Smooth muscle cell (in vitro differentiated cells): ENCODE measurements at regions not wholly inside any gene's neighbourhood (a gene's known extent, or its start where the extent isn't known, plus 50 kb on each side); places are given as distances from the start of the nearest gene placed in this dataset.

ENCODE experiments used
- DNase-seq: peaks from one replicate; lab custom pipeline; 2025; ENCODE audit not compliant: unreplicated experiment; lab: John Stamatoyannopoulos, UW
- H2AFZ ChIP-seq: fragments of 200-600 bp; sonication (generic); 2 replicates; pipeline ENCODE4 v1.6.0; 2016; ENCODE audit warnings: antibody characterized with exemption, low read depth, mild to moderate bottlenecking
- H3F3A ChIP-seq: fragments of 200-600 bp; sonication (generic); 2 replicates; pipeline ENCODE4 v1.6.0; 2017; ENCODE audit warnings: antibody characterized with exemption, low read depth
- H3K27ac ChIP-seq: fragments of 200-600 bp; sonication (generic); 2 replicates; pipeline ENCODE4 v1.5.1; 2016; ENCODE audit warnings: low read depth, mild to moderate bottlenecking
- H3K27me3 ChIP-seq: fragments of 200-600 bp; sonication (generic); 2 replicates; pipeline ENCODE4 v1.6.1; 2016; ENCODE audit warnings: low read depth, mild to moderate bottlenecking
- H3K36me3 ChIP-seq: fragments of 200-600 bp; sonication (generic); 2 replicates; pipeline ENCODE4 v1.5.1; 2016; ENCODE audit warnings: low read depth
- H3K4me1 ChIP-seq: fragments of 200-600 bp; sonication (generic); 2 replicates; pipeline ENCODE4 v1.5.1; 2016; ENCODE audit warnings: low read depth
- H3K4me2 ChIP-seq: fragments of 200-600 bp; sonication (generic); 2 replicates; pipeline ENCODE4 v1.6.0; 2016; ENCODE audit warnings: mild to moderate bottlenecking
- H3K4me3 ChIP-seq: fragments of 200-600 bp; sonication (generic); 2 replicates; pipeline ENCODE4 v1.5.1; 2016; ENCODE audit warnings: mild to moderate bottlenecking
- H3K79me2 ChIP-seq: fragments of 200-600 bp; sonication (generic); 2 replicates; pipeline ENCODE4 v1.6.0; 2016; ENCODE audit warnings: low read depth, mild to moderate bottlenecking
- H3K9ac ChIP-seq: fragments of 200-600 bp; sonication (generic); 2 replicates; pipeline ENCODE4 v1.6.0; 2016; ENCODE audit warnings: low read depth
- H3K9me3 ChIP-seq: fragments of 200-600 bp; sonication (generic); replicated peaks from 2 replicates; pipeline ENCODE4 v1.5.1; 2016; ENCODE audit warnings: low read depth
- H4K20me1 ChIP-seq: fragments of 200-600 bp; sonication (generic); 2 replicates; pipeline ENCODE4 v1.6.0; 2016; ENCODE audit warnings: low read depth
- WGBS: methylation state at CpG from one replicate; pipeline ENCODE4 v1.1.7; 2016; ENCODE audit warnings: low lambda C conversion rate; 5-methylcytosine and 5-hydroxymethylcytosine counted together
- TF ChIP-seq, protein P1 (sequence below): fragments of 200-600 bp; sonication (generic); IDR thresholded peaks from 2 replicates; pipeline ENCODE4 v1.5.1; 2017; ENCODE audit warnings: borderline replicate concordance, mild to moderate bottlenecking, antibody characterized with exemption; ENCODE audit not compliant: insufficient read depth, poor library complexity, severe bottlenecking

DNA sequence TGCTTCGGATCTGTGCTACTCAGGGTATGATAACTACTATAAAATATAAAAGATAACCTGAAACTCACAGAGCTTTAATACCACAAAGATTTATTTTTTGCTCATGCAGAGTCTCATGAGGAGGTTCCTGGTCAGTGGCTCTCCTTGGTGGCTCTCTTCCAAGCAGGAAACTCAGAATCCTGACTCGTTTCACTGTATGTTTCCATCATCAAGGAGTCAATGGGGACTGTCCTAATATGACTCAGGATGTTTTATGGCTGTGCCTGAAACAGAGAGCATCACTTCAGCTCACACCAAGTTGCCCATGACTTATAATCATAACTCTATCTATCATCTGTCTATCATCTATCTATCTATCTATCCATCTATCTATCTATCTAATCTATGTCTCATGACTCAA, 620.8 kb upstream of the NR3C2 start:
- DNase-seq: no peak
- Histone ChIP-seq H2AFZ (no peak overlapping the region), H4K20me1 (no peaks in the 10 kb centered on the region), H3K27ac (no peak overlapping the region), H3K79me2 (no peaks in the 10 kb centered on the region), H3K27me3 (no peaks in the 10 kb centered on the region), H3K9me3 (no peaks in the 10 kb centered on the region), H3F3A (no peaks in the 10 kb centered on the region), H3K36me3 (no peaks in the 10 kb centered on the region), H3K9ac (no peak overlapping the region), H3K4me2 (no peak overlapping the region), H3K4me1 (no peaks in the 10 kb centered on the region), H3K4me3 (no peak overlapping the region)
- TF ChIP-seq, protein P1, sequence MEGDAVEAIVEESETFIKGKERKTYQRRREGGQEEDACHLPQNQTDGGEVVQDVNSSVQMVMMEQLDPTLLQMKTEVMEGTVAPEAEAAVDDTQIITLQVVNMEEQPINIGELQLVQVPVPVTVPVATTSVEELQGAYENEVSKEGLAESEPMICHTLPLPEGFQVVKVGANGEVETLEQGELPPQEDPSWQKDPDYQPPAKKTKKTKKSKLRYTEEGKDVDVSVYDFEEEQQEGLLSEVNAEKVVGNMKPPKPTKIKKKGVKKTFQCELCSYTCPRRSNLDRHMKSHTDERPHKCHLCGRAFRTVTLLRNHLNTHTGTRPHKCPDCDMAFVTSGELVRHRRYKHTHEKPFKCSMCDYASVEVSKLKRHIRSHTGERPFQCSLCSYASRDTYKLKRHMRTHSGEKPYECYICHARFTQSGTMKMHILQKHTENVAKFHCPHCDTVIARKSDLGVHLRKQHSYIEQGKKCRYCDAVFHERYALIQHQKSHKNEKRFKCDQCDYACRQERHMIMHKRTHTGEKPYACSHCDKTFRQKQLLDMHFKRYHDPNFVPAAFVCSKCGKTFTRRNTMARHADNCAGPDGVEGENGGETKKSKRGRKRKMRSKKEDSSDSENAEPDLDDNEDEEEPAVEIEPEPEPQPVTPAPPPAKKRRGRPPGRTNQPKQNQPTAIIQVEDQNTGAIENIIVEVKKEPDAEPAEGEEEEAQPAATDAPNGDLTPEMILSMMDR: no peak
- WGBS: 82% methylated on average over 2 of the region's 2 CpGs

DNA sequence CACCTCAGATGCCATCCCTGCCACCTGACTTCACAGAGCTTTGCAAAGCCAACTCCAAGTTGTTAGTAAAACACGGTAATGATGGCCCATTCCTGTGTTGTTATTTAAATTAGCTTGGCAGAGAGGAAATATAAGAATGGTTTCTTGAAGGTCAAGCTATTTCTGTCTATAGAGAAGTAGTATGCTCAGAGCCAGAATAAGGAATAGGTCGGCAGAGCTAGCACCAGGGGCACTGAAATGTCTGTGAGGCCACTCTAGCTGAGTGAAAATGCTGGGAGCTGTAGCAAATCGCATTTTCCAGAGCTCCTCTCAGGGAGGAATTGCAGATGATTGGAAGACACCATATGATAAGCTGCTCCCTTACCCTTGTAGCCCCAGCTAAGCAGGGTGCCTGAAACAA, 615.4 kb upstream of the NR3C2 start:
- Histone ChIP-seq H3K4me1 (no peaks in the 10 kb centered on the region), H3K4me2 (no peak overlapping the region), H3K79me2 (no peaks in the 10 kb centered on the region), H3K9me3 (no peaks in the 10 kb centered on the region), H3F3A (no peaks in the 10 kb centered on the region), H3K27ac (no peak overlapping the region), H2AFZ (no peak overlapping the region), H3K9ac (no peak overlapping the region), H3K4me3 (no peak overlapping the region), H4K20me1 (no peaks in the 10 kb centered on the region), H3K36me3 (no peaks in the 10 kb centered on the region), H3K27me3 (no peaks in the 10 kb centered on the region)
- TF ChIP-seq, protein P1: no peak
- WGBS: 56% methylated on average over 3 of the region's 3 CpGs
- no peak for DNase-seq

DNA sequence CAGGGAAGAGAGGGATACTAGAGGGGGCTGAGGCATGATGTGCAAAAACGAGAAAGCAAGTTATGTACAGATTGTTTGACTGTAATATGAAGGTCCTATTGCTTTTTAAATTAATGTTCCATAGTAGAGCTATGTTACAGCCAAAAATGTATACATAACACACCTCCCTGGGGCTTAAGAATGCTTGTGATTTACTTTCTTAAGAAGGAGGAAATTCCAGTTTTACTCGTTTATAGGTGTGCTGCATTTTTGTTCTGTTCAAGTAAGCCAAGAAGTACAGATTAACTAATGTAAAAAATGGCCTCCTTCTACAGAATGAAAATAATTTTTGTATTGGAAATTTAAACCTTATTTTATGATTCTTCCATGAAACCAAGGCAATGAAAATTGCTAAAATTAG, 614.4 kb upstream of the NR3C2 start:
- 74% methylated on average over 2 of the region's 2 CpGs for WGBS
- Histone ChIP-seq H2AFZ (no peak overlapping the region), H3K27ac (no peak overlapping the region), H3K36me3 (no peaks in the 10 kb centered on the region), H3F3A (no peaks in the 10 kb centered on the region), H3K9ac (no peak overlapping the region), H3K4me2 (no peak overlapping the region), H4K20me1 (no peaks in the 10 kb centered on the region), H3K4me3 (no peak overlapping the region), H3K27me3 (no peaks in the 10 kb centered on the region), H3K4me1 (no peaks in the 10 kb centered on the region), H3K9me3 (no peaks in the 10 kb centered on the region), H3K79me2 (no peaks in the 10 kb centered on the region)
- TF ChIP-seq, protein P1: no peak
- DNase-seq: no peak

DNA sequence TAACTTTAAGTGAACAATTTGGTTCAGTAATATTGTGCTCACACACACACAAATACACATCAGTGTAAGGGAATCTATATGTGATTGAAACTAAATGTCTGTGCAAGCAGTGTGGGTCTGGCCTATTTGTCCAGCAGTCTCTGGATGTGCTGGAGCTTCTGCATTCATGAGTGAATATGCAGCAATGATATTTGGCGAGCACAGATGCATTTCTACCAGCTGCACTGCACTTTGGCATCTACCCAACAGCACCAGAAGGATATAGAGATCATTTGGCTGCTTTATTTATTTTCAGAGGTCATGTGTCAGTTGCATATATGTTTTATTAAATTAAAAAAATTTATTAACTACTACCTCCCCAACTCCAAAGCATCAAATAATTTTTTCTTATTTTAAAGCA, 613.4 kb upstream of the NR3C2 start:
- TF ChIP-seq, protein P1: no peak
- no peak for DNase-seq
- no peak overlapping the region for H3K4me3 ChIP-seq
- no peaks in the 10 kb centered on the region for H3K4me1 ChIP-seq
- no peaks in the 10 kb centered on the region for H3K27me3 ChIP-seq
- no peaks in the 10 kb centered on the region for H3K79me2 ChIP-seq
- H4K20me1 ChIP-seq: no peaks in the 10 kb centered on the region
- no peaks in the 10 kb centered on the region for H3K36me3 ChIP-seq
- no peak overlapping the region for H3K27ac ChIP-seq
- no peaks in the 10 kb centered on the region for H3K9me3 ChIP-seq
- no peak overlapping the region for H2AFZ ChIP-seq
- H3K9ac ChIP-seq: no peak overlapping the region
- H3F3A ChIP-seq: no peaks in the 10 kb centered on the region
- WGBS: 85% methylated on average over 1 of the region's 1 CpG
- H3K4me2 ChIP-seq: no peak overlapping the region
